NCI-H526 treated with DMSO at 0.1 percent for 48 hours (cell line): ENCODE measurements at regions not wholly inside any gene's neighbourhood (a gene's known extent, or its start where the extent isn't known, plus 50 kb on each side); places are given as distances from the start of the nearest gene placed in this dataset.

Experiments
- DNase-seq: peaks from one replicate; lab custom pipeline; 2025; lab: John Stamatoyannopoulos, UW

DNA sequence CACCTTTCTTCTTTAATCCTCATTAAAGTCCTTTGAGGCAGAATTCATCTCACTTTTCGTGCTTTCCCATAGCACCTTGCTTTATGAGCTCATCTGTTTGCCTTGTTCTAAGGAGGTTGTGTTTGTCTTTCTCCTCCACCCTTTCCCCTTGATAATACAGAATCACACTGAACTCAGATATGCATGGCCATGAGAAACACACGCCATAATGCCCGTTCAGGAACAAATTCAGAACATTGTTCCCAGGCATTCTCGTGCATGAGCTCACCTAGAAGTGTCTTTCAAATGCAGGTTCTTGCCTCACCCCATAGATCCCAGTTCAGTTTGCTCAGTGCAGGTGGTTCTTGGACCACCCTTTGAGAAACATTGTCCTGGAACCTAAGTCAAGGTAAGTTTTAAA lies 71.1 kb downstream of the TMEM114 start:
- no peak for DNase-seq

DNA sequence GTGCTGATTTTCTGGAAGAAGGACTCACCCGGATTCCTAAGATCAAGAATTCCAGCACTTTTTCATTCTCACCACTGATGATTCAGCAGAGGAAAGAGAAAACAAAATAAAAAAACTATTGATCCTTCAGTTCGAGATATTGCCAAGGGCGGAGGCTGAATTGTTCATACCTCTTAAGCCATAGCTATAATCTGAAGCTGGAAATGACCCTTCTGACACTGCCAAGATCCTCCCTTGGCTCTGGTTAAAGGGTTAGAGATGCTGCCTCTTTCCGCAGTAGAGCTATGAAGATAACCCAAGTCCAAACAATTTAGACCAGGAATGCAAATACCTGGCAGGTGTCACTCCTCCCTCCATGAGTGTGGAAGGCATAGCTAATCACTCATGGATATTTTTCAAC lies 73.0 kb downstream of the TMEM114 start:
- DNase-seq, result no peak

DNA sequence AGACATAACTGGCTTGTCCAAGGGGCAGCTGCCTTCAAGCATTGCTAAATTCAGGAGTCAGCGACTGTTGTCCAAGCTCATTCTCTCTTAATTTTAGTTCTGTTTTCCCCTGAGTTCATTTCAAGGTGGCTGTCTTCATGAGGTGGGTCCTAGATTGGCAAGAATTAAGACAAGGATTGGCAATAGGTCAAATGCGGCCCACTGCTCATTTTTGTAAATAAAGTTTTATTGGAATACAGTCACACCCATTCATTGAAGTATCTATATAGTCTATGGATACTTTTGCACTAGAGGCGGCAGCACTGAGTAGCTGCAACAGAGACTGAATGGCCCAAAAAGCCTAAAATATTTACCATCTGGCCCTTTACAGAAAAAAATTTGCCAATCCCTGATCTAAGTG lies 73.8 kb downstream of the TMEM114 start:
- no peak for DNase-seq

DNA sequence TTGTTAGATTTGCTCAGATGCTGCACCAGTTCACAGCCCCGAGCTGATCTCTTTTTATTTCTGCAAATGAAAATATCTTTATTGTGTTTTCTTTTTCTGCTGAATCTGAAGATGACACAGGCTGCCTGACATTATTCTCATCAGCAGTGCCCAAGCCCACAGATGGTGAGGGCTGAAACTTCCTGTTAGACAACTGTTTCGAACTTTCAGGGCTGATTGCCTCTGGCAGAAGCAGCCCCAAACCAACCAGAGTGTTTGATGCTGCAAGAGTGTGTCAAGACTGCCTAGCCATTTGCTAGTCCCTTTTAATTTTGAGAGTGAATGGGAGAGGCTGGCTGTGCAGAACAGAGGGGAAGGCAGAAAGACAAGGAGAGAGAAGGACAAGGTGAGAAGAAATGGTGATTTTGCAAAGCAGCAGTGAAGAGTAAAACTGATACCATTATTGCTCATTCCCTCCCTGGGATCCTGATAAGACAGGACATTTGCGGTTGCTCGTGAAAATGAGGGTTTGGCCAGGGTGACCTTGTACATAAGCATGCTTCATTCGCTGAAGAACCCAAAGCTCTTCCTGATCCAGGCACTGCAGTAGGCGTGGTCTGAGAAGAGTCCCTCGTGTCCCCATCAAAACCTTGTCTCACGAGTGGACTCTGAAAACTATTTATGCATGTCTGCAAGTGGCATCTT lies 77.2 kb downstream of the TMEM114 start:
- DNase-seq, result no peak

DNA sequence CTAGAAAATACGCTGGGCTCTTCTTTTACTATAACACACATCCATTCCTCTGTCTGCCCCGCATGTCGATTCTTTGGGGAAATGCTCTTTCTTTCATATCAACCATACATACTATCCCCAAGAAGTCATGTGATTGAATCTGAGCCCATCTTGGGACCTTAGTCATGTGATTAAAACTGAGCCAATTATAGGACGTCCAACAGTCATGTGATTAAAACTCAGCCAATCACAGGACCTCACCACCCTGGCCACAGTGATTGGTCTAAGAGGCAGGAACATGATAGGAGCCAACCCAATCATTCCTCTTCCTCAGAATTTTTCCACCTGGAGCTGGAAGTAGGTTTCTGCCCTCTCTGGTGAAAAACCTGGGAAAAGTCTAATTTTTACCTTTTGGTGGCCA lies 78.8 kb downstream of the TMEM114 start:
- no peak for DNase-seq

DNA sequence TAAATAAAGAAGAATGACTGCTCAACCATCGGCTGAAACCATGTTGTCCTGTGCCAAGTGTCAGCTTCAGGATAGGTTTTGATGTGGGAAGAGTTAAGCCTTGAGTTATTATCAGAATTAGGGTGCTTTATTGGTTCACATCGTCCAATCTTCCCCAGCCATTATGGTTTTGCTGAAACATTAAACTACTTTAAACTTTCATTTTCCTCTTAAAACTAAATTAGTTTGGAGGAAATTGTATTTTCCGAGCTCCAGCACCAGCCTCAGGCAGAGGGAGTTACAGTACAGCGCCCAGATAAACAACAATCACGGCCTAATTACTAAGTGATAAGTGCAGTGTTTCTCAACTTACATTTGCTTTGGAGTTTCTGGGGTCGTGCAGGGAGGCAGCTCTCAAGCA lies 80.2 kb downstream of the TMEM114 start:
- DNase-seq, result no peak

DNA sequence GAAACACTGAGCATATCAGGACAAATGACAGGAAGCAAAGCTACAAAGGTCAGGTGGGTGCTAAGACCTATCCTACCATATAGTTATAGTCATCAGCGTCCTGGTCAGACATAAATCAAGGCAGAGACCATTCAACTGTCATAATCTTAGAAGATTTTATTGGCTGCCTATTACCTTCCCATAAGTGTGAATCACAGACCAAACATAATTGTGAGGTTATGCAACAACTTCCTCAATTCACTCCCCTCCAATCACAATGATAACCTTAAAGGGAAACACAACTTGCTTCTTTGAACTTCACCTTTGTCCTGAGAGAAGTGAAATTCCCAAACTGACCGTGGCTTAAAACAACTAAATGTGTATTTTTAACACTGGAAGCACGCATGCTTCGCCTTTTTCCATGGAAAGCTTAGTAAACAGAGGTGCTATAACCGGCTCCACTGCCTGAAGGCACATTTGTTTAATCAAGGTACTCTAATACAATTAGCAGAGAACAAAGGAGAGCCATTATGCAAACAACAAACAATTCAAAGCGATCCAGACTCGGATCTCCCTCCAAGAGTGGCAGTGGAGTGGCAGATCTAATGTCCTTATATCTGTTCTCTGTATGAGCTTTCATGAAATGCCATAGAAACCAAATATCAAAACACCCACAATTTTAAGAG lies 84.9 kb downstream of the TMEM114 start:
- no peak for DNase-seq

DNA sequence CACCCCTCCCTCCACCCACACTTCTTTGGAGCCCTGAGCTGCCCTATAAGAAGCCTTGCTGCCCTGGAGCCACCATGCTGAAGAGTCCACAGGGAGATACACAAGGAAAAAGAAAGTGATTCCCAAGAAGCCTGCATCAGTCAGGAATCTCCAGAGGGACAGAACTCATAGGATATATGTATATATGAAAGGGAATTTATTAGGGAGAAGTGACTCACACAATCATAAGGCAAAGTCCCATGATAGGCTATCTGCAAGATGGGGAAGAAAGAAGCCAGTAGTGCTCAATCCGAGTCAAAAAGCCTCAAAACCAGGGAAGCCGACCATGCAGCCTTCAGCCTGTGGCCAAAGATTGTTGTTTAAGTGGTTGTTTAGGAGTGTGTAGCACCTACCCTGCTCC lies 87.9 kb downstream of the TMEM114 start:
- no peak for DNase-seq

DNA sequence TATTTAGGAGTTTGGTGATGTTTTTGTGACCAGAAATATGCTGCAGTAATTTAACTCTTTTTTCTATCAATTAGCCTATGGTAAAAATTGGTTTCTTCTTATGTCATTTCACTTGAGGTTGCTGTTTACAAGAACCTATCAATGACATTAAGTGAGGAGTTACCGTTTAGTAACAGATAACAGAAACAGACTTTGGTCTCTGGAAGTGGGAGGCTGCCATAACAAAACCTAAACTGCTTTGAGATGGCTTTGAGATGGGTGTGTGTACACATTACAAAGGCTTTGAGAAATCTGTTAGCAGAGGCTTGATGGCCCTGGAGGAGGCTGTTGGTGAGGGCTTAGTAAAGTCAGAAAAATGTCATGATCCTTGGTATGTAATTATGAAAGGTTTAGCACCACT lies 90.0 kb downstream of the TMEM114 start:
- no peak for DNase-seq

DNA sequence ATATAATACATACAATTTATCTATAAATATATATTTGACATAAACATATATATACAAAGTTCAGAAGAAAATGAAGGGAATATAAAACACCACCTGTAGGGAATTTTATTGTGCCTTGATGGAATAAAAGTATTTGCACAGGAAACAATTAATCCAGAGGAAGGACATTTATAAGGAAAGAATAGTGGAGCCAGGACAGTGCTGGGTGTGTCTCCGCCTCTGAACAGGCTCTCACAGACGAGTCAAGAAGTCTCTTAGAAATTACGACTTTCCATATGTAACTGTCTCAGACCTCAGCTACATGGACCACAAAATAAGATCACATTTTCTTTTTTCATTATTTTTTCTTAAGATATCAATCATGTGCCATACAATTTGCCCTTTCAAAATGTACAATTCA lies 93.9 kb downstream of the TMEM114 start:
- DNase-seq, result no peak

DNA sequence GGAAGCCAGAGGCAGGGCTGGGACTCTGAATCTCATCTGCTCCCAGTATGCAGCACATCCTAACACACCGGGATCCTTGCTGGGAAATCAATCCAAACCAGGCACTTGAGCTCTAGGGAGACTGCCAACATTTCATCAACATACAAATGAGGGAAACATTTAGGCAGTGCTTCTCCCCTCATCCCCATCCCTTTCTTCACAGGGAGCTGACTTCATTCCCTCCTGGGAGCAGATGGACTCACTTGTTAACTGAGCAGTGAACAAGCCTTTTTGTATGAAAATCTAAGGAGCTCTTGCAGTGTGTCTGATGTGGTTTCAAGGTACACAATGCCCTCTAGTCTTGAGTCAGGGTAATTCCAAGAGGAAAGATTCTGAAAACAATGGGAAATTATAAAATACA lies 96.3 kb downstream of the TMEM114 start:
- DNase-seq, result no peak

DNA sequence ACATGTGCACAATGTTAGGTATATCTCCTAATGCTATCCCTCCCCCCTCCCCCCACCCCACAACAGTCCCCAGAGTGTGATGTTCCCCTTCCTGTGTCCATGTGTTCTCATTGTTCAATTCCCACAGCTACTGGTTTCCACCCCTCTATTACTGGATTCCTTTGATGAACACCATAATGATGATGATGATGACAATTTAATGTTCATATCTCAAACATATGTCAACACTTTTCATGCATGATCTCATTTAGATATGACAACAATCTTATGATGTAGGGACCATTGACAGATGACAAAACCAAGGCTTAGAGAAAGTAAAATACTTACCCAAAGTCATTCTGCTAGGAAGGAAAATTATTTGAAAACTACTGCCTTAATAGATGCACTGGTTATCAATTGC lies 97.6 kb downstream of the TMEM114 start:
- no peak for DNase-seq

DNA sequence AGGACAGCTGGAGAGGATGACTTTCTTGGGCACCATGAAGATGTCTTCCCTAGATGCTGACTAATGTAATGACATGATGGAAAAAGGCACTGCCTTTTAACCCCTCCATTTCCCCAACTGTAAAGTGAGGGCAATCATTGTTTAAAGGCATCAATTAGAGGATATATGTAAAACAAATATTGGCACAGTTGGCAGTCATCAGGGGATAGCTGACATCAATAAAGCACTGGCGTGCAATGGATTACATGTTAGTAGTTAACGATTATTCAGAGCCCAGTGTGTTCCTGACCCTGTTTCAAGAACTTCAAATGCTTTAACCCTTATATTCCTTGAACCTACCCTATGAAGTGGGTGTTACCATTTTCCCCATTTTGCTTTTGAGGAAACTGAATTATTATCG lies 100.7 kb downstream of the TMEM114 start:
- no peak for DNase-seq

DNA sequence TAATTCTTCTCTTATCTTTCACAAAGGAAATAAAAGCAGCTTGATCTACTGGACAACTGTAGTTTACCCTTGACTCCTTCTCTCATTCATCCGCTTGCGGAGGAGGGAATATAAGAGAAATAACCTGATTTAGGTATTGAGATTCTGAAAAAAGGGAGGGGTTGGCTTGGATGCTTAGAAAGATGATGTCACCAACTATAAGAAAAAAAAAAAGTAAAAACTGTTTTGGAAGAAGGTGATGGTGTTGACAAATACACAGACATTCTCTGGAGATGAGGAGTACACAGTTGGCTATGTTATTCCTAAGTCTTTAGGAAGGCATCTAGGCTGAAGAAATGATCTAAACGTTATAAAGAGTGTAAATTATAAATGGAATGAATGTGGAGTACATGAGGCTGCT lies 103.3 kb downstream of the TMEM114 start:
- no peak for DNase-seq

DNA sequence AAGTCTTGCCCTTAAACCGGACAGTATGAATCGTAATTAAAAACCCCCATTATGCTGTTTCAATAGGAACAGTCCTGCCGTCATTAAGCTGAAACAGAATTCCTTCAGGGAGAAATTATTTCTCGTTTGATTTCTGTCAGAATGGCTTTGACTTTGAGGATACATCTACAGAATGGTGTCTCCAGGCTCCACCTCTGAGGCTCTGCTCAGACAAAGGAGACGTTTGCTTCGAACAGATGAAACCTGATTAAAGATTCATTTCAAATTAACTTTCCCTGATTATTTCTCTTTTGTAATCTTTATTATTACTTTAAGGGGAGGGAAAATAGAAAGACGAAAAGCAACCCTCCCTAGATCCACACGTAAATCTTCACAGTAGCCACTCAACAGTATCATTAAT lies 106.9 kb downstream of the TMEM114 start:
- DNase-seq, result no peak

DNA sequence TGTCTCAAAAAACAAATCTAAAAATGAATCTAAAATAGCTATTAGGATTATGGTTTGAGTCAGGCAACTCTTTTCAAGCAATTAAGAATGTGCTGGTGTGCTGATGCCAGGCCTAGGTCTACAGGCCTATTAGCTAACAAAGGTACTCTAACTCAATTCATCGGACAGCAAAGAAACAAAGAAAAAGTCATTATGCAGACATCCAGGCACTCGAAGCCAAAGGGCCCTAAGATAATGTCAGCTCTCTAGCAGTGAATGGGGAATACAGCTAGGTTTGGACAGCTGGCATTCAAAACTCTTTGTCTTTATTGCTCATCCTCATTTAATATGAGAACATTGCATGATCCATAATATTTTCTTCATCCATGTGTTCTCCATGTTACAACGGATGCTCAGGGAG lies 108.5 kb downstream of the TMEM114 start:
- no peak for DNase-seq

DNA sequence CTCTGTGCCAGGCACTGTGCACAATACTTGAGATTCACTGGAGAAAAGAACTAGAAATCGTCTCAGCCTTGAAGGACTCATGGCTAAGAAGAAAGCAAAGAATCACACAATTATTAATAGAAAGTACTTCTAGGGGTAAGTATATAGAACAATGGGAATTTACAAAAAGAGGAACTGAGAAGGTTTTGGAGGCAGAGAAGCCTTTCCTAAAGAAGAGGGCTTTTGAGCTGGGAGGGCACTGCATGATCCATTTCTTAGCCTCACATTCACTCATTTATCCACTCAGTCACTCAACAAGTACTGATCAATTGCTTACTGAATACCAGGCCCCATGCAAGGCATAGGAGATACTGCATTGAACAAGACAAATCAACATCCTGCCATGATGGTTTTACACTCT lies 113.5 kb downstream of the TMEM114 start:
- no peak for DNase-seq

DNA sequence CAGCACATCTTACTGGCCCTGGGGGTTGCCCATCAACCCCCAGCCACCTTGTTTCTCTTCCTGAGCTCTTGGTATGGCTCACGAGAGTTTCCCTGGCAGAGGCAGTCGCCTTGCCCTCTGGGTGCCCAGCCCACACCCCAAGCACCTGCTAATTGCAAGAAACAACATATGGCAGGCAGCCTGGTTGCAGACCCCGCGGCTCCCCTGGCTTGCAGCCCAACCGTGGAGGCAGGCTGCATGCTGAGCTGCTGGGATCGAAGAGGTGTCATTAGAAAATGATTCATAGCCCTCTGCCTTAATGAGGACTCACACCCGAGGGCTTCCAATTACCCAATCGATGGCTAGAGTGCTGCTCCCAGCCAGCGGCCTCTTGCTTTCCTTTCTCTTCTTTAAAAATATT lies 115.7 kb downstream of the TMEM114 start:
- no peak for DNase-seq

DNA sequence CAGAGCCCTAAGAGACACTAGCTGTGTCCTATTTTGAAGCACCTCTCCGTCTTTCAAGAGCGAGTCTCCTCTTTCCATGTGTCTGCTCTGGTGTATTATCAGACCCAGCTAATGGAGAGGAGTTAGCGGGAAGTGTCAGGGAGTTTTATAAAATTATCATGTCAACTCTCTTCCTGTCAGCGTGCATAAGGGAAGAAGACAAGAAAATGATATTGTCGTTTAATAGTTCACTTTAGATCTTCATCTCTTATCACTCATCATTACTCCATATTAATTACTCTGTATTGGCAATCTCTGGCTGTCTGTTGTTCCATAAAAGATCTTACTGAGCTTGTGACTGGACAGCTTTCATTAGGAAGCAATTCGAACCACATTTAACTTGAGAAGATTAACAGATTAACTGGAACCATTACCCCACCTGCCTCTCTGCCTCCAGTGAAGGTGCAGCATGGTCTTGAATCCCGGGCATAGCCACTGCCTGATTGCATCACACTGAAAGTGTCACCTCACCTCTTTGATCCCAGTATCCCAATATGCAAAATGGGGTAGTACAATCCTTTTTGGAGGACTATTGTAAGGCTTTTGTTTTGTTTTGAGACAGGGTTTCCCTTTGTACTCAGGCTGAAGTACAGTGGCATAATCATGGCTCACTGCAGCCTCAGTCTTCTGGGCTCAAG lies 121.1 kb downstream of the TMEM114 start:
- DNase-seq, result no peak

DNA sequence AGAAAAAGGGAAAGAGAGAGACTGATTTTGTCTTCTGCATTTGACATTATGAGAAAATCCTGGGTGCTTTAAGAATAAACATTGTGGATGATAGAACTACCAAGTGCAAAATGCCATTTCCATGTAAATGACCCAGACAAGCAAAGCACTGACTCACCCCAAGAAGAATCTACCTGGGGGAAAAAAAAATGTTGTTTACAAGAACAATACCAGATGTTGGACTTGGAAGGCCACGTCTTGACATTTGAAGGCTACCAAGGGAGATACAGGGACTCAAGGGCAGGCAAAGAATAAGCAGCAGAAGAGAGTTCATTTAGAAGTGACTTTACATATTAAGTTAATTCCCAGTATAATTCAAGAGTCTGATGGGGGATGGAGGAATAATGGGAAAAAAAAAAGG lies 125.3 kb downstream of the TMEM114 start:
- no peak for DNase-seq

DNA sequence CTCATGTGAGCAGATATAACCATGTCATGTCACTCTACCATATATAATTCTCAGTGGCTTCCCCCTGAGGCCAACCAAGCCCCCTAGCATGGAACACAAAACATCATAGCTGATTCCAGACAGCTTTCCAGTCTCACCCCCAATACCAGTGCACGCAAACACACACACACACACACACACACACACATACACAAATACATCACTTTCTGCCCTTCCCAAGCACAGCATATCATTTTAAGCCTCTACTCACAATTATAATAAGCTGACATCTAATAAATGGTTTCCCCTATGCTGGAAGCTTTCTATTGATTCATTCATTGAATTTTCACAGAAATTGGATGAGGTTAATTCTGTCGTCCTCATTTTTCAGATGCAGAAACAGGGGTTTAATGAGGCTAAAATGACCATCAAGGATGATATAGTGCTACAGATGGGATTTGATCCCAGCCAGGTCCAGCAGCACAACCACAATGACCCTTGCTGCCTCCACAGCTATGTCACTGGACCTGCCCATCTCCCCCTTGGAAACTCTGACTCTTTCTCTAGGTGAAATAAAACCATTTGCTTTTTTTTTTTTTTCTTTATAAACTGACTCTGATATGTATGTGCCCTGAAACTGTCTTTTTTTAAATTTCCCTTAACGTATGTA lies 131.1 kb downstream of the TMEM114 start:
- no peak for DNase-seq

DNA sequence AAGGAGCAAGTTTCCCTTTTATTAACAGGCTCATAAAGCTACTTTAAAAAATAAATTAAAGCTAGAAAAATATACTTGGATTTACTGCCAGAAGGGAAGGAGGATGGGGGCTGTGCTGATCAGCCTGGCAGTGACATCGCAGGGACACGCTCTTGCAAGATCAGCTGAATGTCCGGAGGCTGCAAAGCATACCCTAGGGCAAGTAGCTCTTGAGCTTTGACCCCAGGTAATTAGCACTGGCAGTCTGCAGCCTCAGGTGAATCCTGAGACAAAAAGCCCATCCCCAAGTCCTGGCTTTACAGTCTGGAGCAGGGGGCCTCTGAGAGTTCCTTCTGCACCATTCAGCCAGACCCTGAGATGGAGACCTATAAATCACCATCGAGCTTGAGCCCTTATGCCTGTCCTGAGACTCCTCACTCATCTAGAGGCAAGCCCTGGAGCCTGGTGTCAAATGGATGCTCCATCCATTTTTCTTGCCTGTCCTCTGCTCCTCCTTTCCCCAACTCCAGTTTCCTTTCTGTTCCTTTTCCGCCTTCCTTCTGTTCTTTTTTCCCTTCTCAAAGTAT lies 131.7 kb downstream of the TMEM114 start:
- DNase-seq, result no peak

DNA sequence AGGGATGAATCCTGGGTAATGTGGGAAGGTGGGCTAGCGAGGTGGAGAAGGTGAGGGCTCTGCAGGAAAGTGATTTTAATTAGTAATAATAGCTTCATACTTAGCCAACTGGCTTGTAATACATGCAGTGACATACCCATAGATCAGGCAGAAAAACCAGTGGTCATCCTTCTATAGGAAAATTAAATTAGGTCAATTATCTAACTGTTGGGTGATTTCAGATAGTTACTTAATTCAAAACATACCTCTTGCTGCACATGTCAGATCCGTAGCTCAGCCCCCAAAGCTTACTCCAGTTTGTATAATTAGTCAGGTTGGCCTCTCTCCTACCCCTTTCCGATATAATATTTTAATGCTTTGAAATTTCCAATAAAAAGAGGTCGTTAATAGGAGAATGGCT lies 137.0 kb downstream of the TMEM114 start:
- no peak for DNase-seq
